Heart right ventricle (tissue), 16 donors: ENCODE measurements at regions not wholly inside any gene's neighbourhood (a gene's known extent, or its start where the extent isn't known, plus 50 kb on each side); places are given as distances from the start of the nearest gene placed in this dataset.
"Not testable (repeated sequence)": the region's sequence is repeated elsewhere in the genome, so short reads cannot be mapped to it uniquely, and the experiment has no call there.

Experiments used
- ATAC-seq, 8 donors: fragments of 200-7000 bp; cut with Tn5 transposase; one replicate each; pipeline ENCODE4 v1.9.1; 2020; ENCODE audit warnings: mild to moderate bottlenecking in 8 of 8, moderate library complexity in 8 of 8, moderate number of reproducible peaks in 1 of 8
- DNase-seq, 2 donors: peaks; one replicate each; pipeline ENCODE4 v3.0.0-alpha.2; 2020
- H3K27ac ChIP-seq, 10 donors: fragments of 200-600 bp; sonication (generic) in 2 of 10; one replicate each; pipeline versions ENCODE4 v1.5.0 to v1.8.0; 2020 to 2022; ENCODE audit warnings: mild to moderate bottlenecking in 3 of 10
- H3K27me3 ChIP-seq, 7 donors: fragments of 200-600 bp; one replicate each; pipeline ENCODE4 v1.8.0; 2021 to 2022; ENCODE audit warnings: mild to moderate bottlenecking in 2 of 7
- H3K36me3 ChIP-seq, 9 donors: fragments of 200-600 bp; sonication (generic) in 1 of 9; one replicate each; pipeline versions ENCODE4 v1.5.0 to v1.8.0; 2020 to 2022; ENCODE audit warnings: mild to moderate bottlenecking in 2 of 9
- H3K4me1 ChIP-seq, 9 donors: fragments of 200-600 bp; sonication (generic) in 1 of 9; one replicate each; pipeline versions ENCODE4 v1.5.0 to v1.8.0; 2020 to 2022; ENCODE audit warnings: mild to moderate bottlenecking in 4 of 9
- H3K4me3 ChIP-seq, 10 donors: fragments of 200-600 bp; sonication (generic) in 2 of 10; one replicate each; pipeline versions ENCODE4 v1.5.0 to v1.8.0; 2020 to 2022; ENCODE audit warnings: mild to moderate bottlenecking in 7 of 10, moderate library complexity in 2 of 10
- H3K9me3 ChIP-seq, 11 donors: fragments of 200-600 bp in 10 of 11; sonication (generic) in 2 of 11; one replicate each; pipeline versions ENCODE4 v1.5.0 to v1.8.0; 2013 to 2022; ENCODE audit warnings: mild to moderate bottlenecking in 2 of 11, control low read depth in 1 of 11, moderate library complexity in 1 of 11
- CTCF ChIP-seq, 9 donors: fragments of 200-600 bp; sonication (generic) in 2 of 9; IDR thresholded peaks; one replicate each; pipeline versions ENCODE4 v1.5.0 to v1.8.0; 2021 to 2022; ENCODE audit warnings: antibody characterized with exemption in 9 of 9, mild to moderate bottlenecking in 5 of 9, moderate library complexity in 1 of 9
- WGBS, 2 donors: extraction: QIAGEN DNeasy Blood & Tissue Kit; methylation state at CpG; one replicate each; pipeline ENCODE4 v1.1.7; 2013; ENCODE audit warnings: inconsistent platforms in 1 of 2; 5-methylcytosine and 5-hydroxymethylcytosine counted together
- intact Hi-C, 10 donors: fragments of 100-400 bp; cut with DNase I; formaldehyde crosslinking; loops; one replicate each; pipeline versions ENCODE4 v1.11.1 to v1.14.2; 2022
- donor health status: Arrhythmogenic right ventricular cardiomyopathy.
- donor health status: ischemic (EF 13 %, LVEDD 7.1; RV severe dilation, severe dysfunction).
- donor health status: healthy with polysubstance abuse.
- donor health status: DM: no; HTN: yes; CAD: no.
- donor health status: DM: no; HTN: no; CAD: no.
- donor health status: ischemic (EF 25% LVEDD 6.9; RV normal size, moderate dysfunction).
- donor health status: ischemic (EF 25% LVEDD 5.7; RV mildly dilated, moderate dysfunction).
- donor health status: healthy.
- donor health status: DM: yes; HTN: yes; CAD: no.
- donor health status: Ischemic cardiomyopathy.
- donor health status: ischemic (EF 35%, LVEDD 5.7; RV mildly dilated, moderate dysfunction).
- donor health status: nonischemic (EF 11% LVEDD 7.7; RV severe dilation, severe dysfunction).
- donor health status: DM: yes; HTN: yes; CAD: no.
- donor health status: PGD.
- donor health status: ischemic (EF 29% LVEDD 5.4; RV normal size, mild dysfunction).
- donor health status: nonischemic (EF 23%, LVEDD 6.1; RV moderate dilation, normal function).

GRCh38 chr11:119572481-119573424, 149.8 kb upstream of the THY1 start:
- Histone ChIP-seq H3K27me3 (peaks cover 0 to 4% (median 0%) of the 10 kb centered on the region in 7 donors), H3K36me3 (no peaks in the 10 kb centered on the region), H3K9me3 (no peaks in the 10 kb centered on the region), H3K4me3 (no peak overlapping the region), H3K4me1 (peaks cover 3 to 21% (median 10%) of the 10 kb centered on the region in 9 donors), H3K27ac (no peak overlapping the region)
- no peak for TF ChIP-seq CTCF (IDR thresholded peaks at IDR 0.05)
- WGBS, 2 donors, result 78 to 81% methylated on average over 13 of the region's 13 CpGs
- intact Hi-C loops, result no loop called here
- ATAC-seq (no peak), DNase-seq (no peak)

- peaks cover 3 to 30% (median 14%) of the 10 kb centered on the region in 9 donors for H3K4me1 ChIP-seq
- H3K9me3 ChIP-seq, result no peaks in the 10 kb centered on the region
- H3K27ac ChIP-seq, result peak overlapping the region in 2 of 10 donors; percentile 6 to 31
- 40 to 53% methylated on average over 3 of the region's 3 CpGs for WGBS, 2 donors
- H3K36me3 ChIP-seq, result no peaks in the 10 kb centered on the region
- peaks cover 0 to 4% (median 0%) of the 10 kb centered on the region in 7 donors for H3K27me3 ChIP-seq
- no peak for TF ChIP-seq CTCF (IDR thresholded peaks at IDR 0.05)
- DNase-seq (no peak), ATAC-seq (peak in 5 of 8 donors; percentile 31 to 91 (median 77))
- intact Hi-C loops, result no loop called here
- no peak overlapping the region for H3K4me3 ChIP-seq
These were observed 148.3 kb upstream of the THY1 start for GRCh38 chr11:119571311-119571710.

- Histone ChIP-seq H3K27ac (peak overlapping the region in 6 of 10 donors; percentile 7 to 48 (median 34)), H3K4me1 (peaks cover 3 to 21% (median 14%) of the 10 kb centered on the region in 9 donors), H3K27me3 (no peaks in the 10 kb centered on the region), H3K4me3 (no peak overlapping the region), H3K9me3 (peaks cover 0 to 14% (median 0%) of the 10 kb centered on the region in 11 donors), H3K36me3 (no peaks in the 10 kb centered on the region)
- no peak for TF ChIP-seq CTCF (IDR thresholded peaks at IDR 0.05)
- 27 to 31% methylated on average over 9 of the region's 9 CpGs for WGBS, 2 donors
- ATAC-seq (peak; percentile 67 to 86 (median 80)), DNase-seq (peak in 1 of 2 donors; percentile 40)
- intact Hi-C loops, result no loop called here
These were observed 145.0 kb upstream of the THY1 start for GRCh38 chr11:119567688-119568582.

- no peak for DNase-seq
- H3K4me1 ChIP-seq, result peaks cover 3 to 21% (median 14%) of the 10 kb centered on the region in 9 donors
- H3K36me3 ChIP-seq, result no peaks in the 10 kb centered on the region
- no peak overlapping the region for H3K27ac ChIP-seq
- TF ChIP-seq CTCF (IDR thresholded peaks at IDR 0.05), result no peak
- H3K4me3 ChIP-seq, result no peak overlapping the region
- WGBS, 2 donors, result 49 to 63% methylated on average over 2 of the region's 2 CpGs
- ATAC-seq, result peak in 5 of 8 donors; percentile 67 to 74 (median 72)
- intact Hi-C loops, result no loop called here
- peaks cover 0 to 22% (median 0%) of the 10 kb centered on the region in 11 donors for H3K9me3 ChIP-seq
- no peaks in the 10 kb centered on the region for H3K27me3 ChIP-seq
These were observed 143.3 kb upstream of the THY1 start for GRCh38 chr11:119566319-119566718.

DNA sequence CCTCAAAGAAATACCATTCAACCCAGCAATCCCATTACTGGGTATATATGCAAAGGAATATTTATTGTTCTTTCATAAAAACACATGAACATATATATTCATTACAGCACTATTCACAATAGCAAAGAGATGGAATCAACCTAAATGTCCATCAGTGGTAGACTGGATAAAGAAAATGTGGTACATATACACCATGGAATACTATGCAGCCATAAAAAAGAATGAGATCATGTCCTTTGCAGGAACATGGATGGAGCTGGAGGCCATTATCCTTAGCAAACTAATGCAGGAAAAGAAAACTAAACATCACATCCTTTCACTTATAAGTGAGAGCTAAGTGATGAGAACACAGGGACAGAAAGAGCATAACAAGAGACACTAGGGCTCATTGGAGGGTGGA, 142.7 kb upstream of the THY1 start:
- ATAC-seq, H3K4me3 ChIP-seq, H3K27me3 ChIP-seq, intact Hi-C loops, H3K36me3 ChIP-seq, DNase-seq, H3K27ac ChIP-seq: not testable (repeated sequence)
- Histone ChIP-seq H3K4me1 (peaks cover 3 to 21% (median 14%) of the 10 kb centered on the region in 9 donors), H3K9me3 (peaks cover 0 to 22% (median 0%) of the 10 kb centered on the region in 11 donors)
